GM19463 (cell line): ENCODE measurements at regions not wholly inside any gene's neighbourhood (a gene's known extent, or its start where the extent isn't known, plus 50 kb on each side); places are given as distances from the start of the nearest gene placed in this dataset.

Experiments
- ATAC-seq: cut with Tn5 transposase; IDR thresholded peaks from one replicate; pipeline ENCODE4 v1.9.1; 2021; ENCODE audit warnings: mild to moderate bottlenecking, moderate library complexity; ENCODE audit not compliant: unreplicated experiment

DNA sequence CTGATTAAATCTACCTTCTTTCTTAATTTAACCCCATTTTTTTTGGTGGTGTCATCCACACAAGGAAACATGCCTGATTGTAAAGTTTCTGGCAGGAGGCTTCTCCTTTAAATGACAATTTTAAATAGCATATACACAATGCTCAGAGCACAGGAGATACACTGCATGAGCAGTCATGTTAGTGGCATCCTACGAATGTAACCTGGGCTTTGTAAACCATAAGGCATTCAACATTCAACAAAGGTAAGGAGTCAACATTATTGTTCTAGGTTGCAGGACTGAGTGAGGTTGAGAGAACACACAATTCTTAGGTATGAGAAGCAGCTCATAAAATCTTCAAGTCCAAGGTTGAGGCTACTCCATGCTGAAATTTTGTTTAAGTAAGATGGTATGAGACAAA is 266.6 kb upstream of the SIX2 start:
- ATAC-seq, result no peak

DNA sequence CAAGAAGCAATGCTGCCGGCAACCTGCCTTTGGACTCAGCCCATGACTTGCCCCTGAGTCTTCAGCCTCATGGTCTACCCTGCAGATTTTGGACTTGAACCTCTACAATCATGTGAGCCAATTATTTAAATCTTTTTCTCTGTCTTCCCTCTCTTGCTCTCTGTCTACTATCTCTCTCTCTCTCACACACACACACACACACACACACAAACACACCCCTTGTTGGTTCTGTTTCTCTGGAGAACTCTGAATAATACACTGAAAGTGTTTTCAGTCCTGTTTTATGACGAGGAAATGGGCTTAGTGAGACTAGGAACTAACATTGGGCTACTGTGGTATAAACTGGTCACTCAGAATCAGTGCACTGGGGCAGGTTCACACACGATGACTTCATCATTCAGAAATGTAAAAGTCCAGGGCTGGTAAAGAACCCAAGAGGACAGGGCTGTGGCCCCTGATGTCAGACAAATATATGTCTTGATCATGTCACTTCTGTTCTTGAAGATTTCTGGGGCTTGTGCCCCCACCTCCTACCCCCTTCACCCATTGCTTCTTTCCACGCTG is 266.1 kb upstream of the SIX2 start:
- no peak for ATAC-seq

DNA sequence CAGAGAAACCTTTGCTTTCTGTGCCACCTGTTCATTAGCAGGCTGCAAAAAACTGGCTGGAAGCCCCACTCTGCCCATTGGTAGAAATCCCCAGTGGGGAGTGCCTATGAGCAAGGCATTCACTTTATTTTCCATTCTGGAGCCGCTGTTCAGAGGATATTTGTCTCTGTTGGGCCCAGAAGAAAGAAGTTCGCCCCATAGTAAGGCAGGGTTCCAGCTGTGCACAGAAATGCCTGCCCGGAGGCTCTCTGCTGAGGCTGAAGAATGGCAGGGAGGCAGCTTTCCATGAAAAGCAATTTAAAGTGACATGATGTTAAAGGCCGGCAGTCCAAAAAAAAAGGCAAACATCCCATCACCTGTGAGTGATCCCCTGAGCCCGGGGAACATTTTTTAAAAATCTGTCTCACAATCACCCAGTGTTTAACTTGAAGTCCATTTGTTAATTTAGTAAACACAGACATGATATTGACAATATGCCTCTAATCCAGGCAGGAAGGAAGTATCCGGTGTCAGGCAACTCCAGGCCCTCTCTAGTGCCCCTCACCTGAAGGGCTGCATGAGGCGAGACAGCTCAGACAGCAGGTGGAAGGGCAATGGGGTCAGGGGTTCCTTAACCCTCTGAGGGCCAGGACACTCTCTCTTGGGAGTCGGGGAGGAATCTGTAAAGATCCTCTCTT is 265.1 kb upstream of the SIX2 start:
- ATAC-seq, result no peak

DNA sequence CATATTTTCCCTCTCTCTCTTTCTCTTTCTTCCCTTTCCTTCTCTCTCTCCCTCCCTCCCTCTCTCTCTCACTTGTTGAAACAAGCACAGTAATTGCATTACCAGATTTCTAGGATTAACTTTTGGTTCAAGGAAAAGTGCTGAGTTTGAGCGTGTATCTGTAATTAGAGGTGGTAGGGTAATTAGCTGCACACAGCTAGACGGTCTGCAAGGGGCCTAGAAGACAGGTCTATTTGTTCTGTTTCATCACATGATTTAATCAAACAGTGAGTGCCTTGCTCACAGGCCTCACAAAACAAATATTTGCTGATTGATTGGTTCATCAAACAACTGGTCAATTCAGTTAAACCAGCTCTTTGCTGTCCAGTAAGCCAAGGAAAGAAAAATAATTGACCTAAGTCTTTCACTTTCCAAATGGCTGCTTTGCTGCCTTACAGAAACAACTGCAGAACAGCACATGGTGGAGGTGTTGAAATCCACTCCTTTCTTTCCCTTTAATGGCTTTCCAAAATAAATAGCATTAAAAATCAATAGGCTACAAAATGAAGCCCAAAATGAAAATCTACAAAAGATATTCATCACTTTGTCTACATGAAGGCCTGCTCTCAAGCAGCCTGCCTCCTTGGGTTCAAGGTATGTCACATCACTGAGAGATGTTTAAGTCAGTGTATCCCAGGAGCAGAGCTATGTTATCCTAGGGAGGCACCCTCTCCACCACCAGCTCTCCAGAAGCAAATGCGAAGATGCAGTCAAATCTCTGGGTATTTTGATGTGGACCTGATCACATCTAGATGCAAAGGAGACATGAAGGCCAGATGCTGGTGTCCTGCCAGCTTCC is 264.4 kb upstream of the SIX2 start:
- ATAC-seq, result no peak

DNA sequence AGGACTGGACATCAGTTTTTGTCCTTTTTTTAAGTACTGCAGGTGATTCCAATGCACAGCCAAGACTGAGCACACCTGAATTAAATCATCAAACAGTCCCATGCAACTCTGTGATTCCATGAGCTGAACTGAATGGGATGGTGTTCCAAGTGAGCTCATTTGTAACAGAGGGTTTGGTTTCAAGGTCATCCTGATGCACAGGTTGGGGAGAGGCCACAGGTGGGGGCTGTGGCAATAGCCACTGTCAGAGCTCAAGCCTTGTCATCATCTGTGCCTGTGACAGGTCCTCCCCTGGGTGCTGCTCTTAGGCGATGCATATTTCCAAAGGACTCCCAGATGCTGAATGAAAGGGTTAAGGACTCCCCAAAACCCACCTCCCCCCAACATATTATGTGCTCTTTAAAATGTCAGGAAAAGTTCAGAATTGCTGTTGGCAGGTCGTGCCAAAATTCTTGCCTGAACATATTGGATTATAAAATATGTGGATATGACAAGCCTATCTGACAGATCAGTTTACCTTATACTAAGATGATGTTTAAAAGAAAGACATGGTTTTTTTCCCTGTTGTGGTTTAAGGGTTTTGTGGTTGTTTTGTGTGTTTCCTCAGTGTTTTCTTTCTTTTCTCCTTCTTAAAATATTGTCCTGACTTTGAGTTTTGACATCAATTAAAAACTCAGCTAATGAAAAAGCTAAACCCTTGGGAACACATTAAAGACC is 263.5 kb upstream of the SIX2 start:
- no peak for ATAC-seq

DNA sequence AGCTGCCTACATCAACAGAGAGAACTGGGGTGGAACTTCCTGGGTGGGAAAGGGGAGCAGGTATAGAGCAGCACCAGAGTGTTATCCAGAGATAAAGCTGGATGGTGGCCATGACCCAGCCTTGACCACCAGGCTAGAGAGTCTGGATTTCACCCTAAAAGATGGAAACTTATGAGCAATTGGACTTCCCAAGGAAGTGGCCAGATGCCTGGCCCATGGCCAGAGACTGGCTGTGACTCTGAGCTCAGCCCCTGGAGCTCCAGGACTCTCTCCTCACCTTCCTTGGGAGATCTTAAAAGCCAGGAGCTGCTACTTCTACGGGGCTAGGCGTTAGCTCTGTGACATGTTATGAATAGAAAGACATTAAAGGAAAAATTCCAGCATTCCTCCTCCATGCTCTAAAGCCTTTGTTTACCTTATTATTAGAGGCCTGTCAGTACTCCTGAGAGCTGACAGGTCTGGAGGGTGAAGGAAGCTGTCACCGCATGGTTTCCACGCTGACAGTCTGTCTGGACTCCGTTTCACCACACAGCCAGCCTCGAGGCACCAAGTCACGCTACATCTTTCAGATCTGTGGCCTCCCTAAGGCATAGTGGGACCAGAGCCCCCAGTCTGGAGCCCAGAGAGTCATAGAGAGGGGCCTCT is 260.0 kb upstream of the SIX2 start:
- no peak for ATAC-seq

DNA sequence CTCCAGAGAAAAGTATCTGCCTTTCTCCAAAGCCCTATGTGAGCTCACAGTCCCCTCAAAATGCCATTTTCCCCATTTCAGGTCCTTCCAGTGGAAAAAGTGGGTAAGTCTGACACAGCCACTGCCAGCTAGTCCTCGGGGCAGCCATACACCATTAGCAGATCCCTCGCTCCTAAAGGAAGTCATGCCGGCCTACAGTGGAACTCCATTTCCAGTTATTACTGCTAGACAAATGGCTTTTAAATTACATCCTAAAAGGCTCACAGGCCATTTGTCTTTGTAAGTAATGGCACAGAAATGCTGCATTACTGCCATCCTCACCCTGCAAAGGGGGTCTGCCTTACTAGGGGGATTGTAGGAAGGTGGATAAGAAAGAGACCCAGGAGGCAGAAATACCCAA is 259.4 kb upstream of the SIX2 start:
- ATAC-seq, result no peak

DNA sequence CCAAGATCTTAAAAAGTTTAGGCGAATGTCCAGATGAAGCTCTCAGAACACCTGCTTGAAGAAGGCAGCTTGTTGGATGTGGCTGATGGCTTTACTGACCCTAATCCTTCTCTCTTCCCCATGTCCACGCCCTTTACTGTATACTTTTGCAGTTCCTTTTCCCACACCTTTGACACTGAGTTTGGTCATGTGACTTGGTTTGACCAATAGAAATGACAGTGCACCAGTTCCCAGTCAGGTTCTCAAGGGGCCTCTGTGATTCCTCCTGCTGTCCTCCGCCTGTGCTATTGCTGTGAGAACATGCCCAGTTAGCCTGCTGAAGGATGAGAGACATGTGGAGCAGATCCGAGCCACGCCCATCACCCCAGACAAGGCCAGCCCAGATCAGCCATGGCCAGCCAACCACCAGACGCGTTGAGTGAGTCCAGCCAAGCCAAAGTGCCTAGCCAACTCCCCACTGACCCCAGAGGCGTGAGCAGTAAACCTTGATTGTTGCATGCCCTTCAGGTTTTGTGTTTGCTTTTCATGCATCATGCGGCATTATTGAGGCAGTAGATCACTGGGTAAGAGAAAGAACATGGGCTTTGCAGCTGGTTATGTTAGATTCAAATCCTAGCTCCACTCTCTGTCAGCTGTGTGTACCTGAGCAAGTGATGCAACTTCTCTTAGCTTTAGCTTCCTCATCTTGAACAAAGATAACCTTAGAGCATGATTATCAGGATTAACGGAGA is 258.0 kb upstream of the SIX2 start:
- ATAC-seq, result no peak

DNA sequence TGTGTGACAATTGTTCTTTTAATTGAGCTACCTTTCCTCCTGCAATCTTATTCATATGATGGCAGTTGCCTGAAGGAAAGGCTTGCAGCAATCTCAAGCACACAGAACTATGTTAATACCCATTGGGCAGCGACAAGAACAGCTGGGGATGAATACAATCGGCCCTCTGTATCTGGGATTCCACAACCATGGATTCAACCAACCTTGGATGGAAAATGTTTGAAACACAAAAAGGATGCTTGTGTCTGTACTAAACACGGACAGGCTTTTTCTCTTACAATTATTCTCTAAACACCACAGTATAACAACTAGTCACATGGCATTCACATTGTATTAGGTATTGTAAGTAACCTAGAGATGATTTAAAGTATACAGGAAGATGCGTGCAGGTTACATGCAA is 256.1 kb upstream of the SIX2 start:
- no peak for ATAC-seq

DNA sequence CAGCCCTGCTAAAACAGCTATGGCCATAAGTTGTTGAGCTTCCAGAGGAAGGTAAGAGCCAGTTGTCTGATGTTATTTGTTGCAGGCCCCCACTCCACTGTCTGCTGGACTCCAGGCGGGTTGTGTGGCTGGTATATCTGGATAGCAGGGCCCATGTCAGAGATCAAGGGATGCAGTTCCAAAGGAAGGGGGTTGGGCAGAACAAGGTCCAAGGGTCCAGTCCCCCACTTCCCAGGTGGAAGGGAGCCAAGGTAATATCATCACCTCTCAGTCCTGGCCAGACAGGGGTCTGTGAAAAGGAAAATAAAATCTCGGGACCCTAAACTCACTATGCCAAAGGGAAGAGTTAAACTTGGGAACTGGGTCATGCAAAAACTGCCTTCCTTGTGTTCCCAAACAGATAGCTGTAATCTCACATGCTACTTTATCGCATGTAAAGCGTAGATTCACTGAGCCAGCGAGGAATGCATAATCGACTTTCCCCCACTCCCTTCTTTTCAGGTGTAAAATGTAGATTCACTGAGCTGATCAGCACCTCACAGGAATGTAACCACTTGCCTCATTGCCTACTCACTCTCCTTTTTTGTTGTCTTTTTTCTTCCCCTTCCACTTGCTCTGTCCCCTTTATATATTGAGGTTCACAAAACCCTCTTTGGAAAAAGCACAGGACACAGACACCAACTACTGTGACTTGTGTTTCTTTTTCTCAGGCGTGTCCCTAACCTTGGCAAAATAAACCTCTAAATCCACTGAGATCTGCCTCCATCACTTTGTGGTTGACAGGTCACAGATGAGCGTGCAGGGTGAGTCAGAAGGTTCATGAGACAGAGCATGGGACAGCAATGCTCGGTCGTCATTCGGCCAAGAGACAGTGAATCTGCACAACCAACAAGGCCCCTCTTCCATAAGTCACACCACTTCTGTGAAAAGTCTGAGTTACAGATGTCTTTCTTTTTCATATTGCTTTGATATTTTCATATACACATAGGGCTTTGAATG is 255.3 kb upstream of the SIX2 start:
- no peak for ATAC-seq

DNA sequence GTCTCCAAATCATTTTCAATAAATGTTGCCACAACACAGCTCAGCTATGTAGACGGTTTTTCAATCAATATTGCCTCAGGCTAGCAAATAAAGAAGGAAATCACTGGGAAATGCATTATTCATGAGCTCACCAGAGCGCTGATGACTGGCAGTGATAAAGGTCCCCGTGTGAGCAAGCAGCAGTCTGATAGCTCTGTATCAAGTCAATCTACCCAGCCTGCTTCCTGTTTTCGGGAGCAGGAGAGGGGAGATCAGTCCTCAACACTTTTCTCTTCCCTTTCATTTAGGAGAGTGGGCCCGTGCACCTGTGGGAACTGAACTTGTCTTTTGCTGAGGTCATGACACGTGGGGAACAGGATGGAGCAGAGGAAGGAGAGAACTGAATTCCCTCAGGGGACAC is 253.9 kb upstream of the SIX2 start:
- ATAC-seq, result no peak

DNA sequence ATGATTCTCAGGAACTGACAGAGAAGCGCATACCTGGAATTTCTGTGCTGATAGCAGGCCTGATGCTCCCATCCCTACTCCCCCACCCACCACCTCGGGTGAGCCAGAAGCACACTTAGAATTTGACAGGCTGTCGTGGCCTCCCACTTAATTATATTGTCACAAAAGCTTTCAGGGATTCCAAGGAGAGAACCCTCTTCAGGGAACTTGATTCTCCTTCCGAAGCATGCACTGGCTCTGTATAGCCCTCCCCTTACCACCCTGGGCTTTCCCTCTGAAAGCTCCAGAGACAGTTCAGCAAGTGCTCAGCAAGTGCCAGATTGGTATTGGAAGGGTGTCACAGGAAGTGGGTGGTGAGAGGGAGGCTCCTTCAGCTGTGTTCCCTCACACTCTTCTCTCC is 252.5 kb upstream of the SIX2 start:
- ATAC-seq, result no peak

DNA sequence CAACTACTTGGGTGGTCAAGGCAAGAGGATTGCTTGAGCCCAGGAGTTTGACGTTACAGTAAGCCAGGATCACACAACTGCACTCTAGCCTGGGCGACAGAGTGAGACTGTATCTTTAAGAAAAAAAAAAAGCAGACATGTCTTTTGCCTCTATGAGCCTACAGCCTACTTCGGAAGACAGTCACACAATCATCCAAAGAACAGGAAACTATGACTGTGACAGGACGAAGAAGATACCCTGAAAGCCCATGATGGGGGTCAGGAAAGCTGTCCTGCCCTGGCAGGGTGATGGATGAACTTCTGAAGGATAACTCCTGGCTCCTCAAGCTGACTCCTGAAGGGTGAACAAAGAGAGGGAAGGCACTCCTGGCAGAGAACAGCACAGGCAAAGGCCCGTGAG is 251.7 kb upstream of the SIX2 start:
- ATAC-seq, result no peak

DNA sequence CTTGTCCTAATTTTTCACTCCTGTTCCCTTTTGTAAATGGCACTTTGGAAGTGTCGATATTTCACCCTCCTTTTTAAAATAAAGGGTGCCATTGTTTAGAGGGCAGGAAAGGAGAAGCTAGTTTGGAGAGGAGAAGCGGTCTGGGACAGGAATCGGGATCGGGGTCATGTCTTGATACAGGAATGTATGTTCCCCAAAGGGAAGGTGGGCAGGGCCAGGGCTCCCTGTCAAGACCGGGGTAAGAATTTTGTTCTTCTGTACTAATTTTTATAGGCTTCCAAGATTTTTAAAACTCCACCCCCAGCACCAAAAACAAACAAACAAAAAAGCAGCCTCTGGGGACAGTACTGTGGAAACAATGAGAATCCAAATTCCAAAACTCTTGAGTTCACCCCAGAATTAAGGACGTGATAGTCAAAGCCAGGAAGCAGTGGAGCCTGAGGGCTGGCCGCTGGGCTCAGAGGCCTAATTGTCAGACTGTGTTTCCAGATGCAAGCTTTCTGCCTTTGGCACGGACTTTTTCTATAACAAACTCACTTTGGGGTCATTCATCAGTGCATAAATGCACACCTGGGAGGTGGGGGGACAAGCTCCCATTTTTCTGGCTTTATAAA is 250.4 kb upstream of the SIX2 start:
- no peak for ATAC-seq

DNA sequence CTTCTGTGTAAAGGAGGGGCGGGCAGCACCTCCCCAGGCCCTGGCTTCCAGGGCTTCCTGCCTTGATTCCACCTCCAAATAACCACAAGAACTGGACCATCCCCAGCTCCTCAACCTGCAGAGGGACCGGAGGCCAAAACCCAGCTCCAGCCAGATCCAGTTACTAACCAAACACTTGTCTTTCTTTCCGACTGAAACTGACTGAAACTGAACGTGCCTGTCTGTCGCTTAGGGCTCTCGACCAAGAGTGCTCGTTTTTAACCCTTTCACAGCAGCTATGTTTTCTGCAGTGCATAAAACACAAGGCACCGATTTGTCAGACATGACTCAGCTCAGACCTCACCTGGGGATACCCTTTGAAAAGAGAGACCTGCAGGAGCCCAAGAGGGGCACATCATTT is 249.9 kb upstream of the SIX2 start:
- ATAC-seq, result no peak

DNA sequence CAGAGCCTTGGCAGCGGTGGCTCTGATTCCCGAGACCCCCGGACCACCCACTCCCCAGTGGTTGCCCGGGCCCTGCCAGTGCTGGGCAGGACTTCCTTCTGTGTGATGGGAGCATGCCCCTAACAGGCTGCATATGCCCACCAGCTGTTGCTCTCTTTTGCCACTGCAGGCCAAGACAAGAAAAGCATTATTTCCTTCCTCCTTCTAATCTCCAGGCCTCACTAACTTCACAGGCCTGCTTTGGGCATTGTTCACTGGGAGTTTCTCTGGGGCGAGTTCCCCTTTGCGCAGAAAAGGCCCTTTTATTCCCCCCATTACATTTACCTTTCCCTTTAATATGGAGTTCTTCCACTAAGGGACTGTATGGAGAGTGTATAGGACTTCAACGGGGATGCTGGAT is 249.1 kb upstream of the SIX2 start:
- no peak for ATAC-seq

DNA sequence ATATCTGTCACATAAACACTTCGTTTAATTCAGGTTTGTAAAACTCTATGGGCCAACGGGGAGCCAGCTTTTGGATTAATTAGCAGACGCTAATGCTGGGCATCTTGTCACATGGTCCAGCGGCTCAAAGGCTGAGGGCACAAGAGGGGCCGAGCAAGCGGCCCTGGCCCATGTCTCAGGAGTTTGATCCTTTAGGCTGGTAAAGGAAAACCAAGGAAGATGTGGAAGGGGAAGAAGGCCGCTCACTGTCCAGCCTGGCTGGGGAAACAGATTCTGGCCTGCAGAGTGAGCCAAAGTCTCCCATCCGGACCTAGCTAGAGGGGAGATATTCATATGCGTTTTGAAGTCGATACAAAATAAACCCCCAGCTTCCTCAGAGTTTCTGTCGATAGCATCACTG is 248.6 kb upstream of the SIX2 start:
- no peak for ATAC-seq

DNA sequence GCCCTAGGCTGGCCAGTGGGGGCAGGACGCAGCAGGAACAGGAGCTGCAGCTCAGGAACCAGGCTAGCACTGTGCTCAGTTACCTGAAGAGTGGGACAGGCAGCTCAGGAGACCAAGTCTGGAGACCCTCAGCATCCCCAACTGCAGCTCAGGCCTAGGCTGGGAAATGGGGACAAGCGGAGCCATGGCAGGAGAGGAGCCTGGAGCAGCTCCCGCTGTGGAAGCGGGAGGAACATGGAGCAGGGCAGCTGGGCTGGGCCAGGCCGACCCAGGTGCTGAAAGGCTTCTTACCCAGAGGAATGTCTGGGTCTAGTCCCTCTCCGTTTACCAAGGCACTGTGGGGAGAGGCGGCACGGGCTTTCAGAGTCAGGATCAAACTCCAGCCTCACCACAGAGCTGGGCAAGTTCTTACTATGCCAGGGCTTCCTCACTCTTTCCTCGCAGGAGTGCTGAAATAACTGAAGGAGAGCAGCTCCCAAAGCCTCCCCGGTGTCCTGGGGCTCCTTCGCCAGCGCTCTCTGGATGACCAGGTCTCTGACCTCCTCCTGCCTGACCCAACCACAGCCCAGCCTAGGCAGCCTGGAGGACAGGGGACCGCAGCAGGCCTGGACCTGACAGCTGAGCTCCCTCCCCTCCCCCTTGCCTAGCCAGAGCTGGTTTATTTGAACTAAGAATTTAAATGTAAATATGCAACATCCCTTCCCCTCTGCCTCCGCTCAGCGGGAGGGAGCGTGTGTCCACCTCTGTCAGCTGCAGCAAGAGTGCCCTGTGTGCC is 247.8 kb upstream of the SIX2 start:
- no peak for ATAC-seq
